ENCODE measurements at regions not wholly inside any gene's neighbourhood (a gene's known extent, or its start where the extent isn't known, plus 50 kb on each side); places are given as distances from the start of the nearest gene placed in this dataset.
"Not testable (repeated sequence)": the region's sequence is repeated elsewhere in the genome, so short reads cannot be mapped to it uniquely, and the experiment has no call there.

DNA sequence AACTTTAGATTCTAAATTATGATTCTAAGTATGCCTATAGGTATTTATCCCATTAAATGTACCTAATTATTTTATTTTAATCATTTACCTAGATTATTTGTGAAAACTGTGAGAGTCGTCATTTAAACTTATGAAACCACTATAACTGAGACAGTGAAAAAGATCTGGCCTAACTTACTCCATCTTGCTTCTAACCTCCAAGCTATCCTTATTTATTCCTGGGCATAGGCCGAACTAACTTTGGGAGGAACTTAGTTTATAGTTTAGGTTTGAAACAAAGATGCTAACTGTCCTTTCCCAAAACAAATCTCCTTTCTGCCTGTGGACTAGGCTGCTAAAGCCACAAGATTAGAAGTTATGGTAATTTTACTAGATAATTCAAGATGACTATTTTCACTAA is 79.7 kb upstream of the PPP2R5C start:
- Histone ChIP-seq H3K4me1 (no peaks in the 10 kb centered on the region), H3K4me3 (no peak overlapping the region), H3K27ac (no peak overlapping the region), H3K9me3 (no peaks in the 10 kb centered on the region), H3K27me3 (peaks cover 0 to 7% (median 6%) of the 10 kb centered on the region in 3 donors), H3K36me3 (no peaks in the 10 kb centered on the region)
- intact Hi-C loops (cut with DNase I; ENCODE audit: low total_unique reads) (no loop called here), in situ Hi-C loops (cut with MboI; ENCODE audit: low sequenced_read_pairs in 4 of 4) (no loop called here)
- no peak for DNase-seq
- no peak for TF ChIP-seq POLR2A (IDR thresholded peaks at IDR 0.05)
- TF ChIP-seq, protein P1, sequence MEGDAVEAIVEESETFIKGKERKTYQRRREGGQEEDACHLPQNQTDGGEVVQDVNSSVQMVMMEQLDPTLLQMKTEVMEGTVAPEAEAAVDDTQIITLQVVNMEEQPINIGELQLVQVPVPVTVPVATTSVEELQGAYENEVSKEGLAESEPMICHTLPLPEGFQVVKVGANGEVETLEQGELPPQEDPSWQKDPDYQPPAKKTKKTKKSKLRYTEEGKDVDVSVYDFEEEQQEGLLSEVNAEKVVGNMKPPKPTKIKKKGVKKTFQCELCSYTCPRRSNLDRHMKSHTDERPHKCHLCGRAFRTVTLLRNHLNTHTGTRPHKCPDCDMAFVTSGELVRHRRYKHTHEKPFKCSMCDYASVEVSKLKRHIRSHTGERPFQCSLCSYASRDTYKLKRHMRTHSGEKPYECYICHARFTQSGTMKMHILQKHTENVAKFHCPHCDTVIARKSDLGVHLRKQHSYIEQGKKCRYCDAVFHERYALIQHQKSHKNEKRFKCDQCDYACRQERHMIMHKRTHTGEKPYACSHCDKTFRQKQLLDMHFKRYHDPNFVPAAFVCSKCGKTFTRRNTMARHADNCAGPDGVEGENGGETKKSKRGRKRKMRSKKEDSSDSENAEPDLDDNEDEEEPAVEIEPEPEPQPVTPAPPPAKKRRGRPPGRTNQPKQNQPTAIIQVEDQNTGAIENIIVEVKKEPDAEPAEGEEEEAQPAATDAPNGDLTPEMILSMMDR (IDR thresholded peaks at IDR 0.05 in 4 of 5, conservative IDR thresholded peaks at IDR 0.05 in 1 of 5) = no peak
- no peak for ATAC-seq

DNA sequence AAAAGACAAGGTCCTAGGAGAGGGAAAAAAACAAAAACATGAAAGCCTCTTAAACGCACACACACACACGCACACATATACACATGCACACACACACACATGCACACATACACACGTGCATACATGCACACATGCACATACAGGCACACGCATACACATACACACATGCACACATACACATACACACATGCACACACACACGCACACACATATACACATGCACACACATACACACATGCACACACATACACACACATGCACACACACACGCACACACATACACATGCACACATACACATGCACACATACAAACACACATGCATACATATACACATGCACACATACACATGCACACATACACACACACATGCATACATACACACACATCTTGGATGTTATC is 78.1 kb upstream of the PPP2R5C start:
- DNase-seq (no peak), ATAC-seq (no peak)
- no peaks in the 10 kb centered on the region for H3K4me1 ChIP-seq
- no peaks in the 10 kb centered on the region for H3K9me3 ChIP-seq
- H3K27ac ChIP-seq = no peak overlapping the region
- no peak for TF ChIP-seq POLR2A (IDR thresholded peaks at IDR 0.05)
- TF ChIP-seq, protein P1 (IDR thresholded peaks at IDR 0.05 in 4 of 5, conservative IDR thresholded peaks at IDR 0.05 in 1 of 5) = no peak
- intact Hi-C loops (cut with DNase I; ENCODE audit: low total_unique reads) (no loop called here), in situ Hi-C loops (cut with MboI; ENCODE audit: low sequenced_read_pairs in 4 of 4) (no loop called here)
- H3K36me3 ChIP-seq = no peaks in the 10 kb centered on the region
- no peak overlapping the region for H3K4me3 ChIP-seq
- H3K27me3 ChIP-seq = peaks cover 0 to 7% (median 6%) of the 10 kb centered on the region in 3 donors

DNA sequence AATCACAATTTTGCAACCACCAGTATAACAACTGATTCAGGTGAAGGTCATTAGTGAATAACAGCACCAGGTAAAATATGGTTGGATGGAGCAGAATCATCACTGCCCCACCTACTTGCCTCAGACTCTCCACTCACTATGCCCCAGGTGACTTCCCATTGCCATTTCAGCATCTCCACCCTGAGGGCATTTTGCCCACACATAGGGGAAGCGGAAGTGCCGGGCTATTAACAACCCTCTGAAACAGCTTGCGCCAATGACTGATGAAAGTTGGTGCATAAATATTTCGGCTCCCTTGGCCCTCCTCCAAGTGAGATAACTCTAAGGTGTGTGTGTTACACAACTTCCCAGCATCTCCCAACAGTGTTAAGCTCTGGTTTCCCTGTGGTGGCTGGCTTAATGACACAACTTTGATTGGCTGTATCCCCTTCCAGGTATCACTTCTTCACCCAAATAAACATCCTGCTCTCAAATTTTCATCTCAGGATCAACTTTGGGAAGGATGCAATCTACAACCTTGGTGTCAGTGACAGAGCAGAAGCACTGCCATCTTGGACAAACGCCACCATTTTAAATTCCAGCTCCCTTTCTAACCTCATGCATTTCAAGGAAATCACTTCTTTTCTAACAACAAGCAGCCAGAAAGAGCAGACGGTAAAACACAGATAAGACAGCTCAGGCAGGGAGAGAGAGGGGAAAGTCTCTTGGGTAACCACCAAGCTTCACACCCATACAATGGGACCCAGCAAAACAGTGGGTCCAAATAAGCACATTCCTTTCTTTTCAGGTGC is 73.6 kb upstream of the PPP2R5C start:
- Histone ChIP-seq H3K36me3 (no peaks in the 10 kb centered on the region), H3K27ac (no peak overlapping the region), H3K4me3 (no peak overlapping the region), H3K27me3 (peaks cover 0 to 6% (median 1%) of the 10 kb centered on the region in 3 donors), H3K9me3 (no peaks in the 10 kb centered on the region), H3K4me1 (no peaks in the 10 kb centered on the region)
- DNase-seq (no peak), ATAC-seq (no peak)
- in situ Hi-C loops (cut with MboI; ENCODE audit: low sequenced_read_pairs in 4 of 4) (no loop called here), intact Hi-C loops (cut with DNase I; ENCODE audit: low total_unique reads) (no loop called here)
- TF ChIP-seq, protein P1 (IDR thresholded peaks at IDR 0.05 in 4 of 5, conservative IDR thresholded peaks at IDR 0.05 in 1 of 5) = no peak
- no peak for TF ChIP-seq POLR2A (IDR thresholded peaks at IDR 0.05)

- DNase-seq (no peak), ATAC-seq (no peak)
- no peaks in the 10 kb centered on the region for H3K36me3 ChIP-seq
- no peak overlapping the region for H3K4me3 ChIP-seq
- intact Hi-C loops (cut with DNase I; ENCODE audit: low total_unique reads) (no loop called here), in situ Hi-C loops (cut with MboI; ENCODE audit: low sequenced_read_pairs in 4 of 4) (no loop called here)
- H3K4me1 ChIP-seq = no peaks in the 10 kb centered on the region
- no peak overlapping the region for H3K27ac ChIP-seq
- no peaks in the 10 kb centered on the region for H3K9me3 ChIP-seq
- H3K27me3 ChIP-seq = peaks cover 0 to 6% (median 0%) of the 10 kb centered on the region in 3 donors
- no peak for TF ChIP-seq POLR2A (IDR thresholded peaks at IDR 0.05)
- TF ChIP-seq, protein P1 (IDR thresholded peaks at IDR 0.05 in 4 of 5, conservative IDR thresholded peaks at IDR 0.05 in 1 of 5) = no peak
These were observed 72.4 kb upstream of the PPP2R5C start for GRCh38 chr14:101689039-101689501.

DNA sequence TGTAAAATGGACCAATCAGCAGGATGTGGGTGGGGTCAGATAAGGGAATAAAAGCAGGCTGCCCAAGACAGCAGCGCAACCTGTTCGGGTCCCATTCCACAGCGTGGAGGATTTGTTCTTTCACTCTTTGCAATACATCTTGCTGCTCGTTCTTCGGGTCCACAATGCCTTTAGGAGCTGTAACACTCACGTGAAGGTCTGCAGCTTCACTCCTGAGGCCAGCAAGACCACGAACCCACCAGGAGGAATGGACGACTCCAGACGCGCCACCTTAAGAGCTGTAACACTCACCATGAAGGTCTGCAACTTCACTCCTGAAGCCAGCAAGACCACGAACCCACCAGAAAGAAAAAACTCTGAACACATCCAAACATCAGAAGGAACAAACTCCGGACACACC is 71.5 kb upstream of the PPP2R5C start:
- H3K36me3 ChIP-seq; DNase-seq; intact Hi-C loops (cut with DNase I; ENCODE audit: low total_unique reads); H3K27me3 ChIP-seq; ATAC-seq; H3K9me3 ChIP-seq; H3K27ac ChIP-seq; H3K4me1 ChIP-seq; in situ Hi-C loops (cut with MboI; ENCODE audit: low sequenced_read_pairs in 4 of 4); H3K4me3 ChIP-seq: not testable (repeated sequence)

Measured in gastrocnemius medialis (tissue), 4 donors.